Kidney glomerular epithelial cell (primary cell): ENCODE measurements at regions not wholly inside any gene's neighbourhood (a gene's known extent, or its start where the extent isn't known, plus 50 kb on each side); places are given as distances from the start of the nearest gene placed in this dataset.
"Not testable (repeated sequence)": the region's sequence is repeated elsewhere in the genome, so short reads cannot be mapped to it uniquely, and the experiment has no call there.

Source experiments
- DNase-seq: peaks from one replicate; lab custom pipeline; 2025; lab: John Stamatoyannopoulos, UW

GRCh38 chr10:34058845-34059614 is 724.6 kb upstream of the NRP1 start:
- no peak for DNase-seq

DNA sequence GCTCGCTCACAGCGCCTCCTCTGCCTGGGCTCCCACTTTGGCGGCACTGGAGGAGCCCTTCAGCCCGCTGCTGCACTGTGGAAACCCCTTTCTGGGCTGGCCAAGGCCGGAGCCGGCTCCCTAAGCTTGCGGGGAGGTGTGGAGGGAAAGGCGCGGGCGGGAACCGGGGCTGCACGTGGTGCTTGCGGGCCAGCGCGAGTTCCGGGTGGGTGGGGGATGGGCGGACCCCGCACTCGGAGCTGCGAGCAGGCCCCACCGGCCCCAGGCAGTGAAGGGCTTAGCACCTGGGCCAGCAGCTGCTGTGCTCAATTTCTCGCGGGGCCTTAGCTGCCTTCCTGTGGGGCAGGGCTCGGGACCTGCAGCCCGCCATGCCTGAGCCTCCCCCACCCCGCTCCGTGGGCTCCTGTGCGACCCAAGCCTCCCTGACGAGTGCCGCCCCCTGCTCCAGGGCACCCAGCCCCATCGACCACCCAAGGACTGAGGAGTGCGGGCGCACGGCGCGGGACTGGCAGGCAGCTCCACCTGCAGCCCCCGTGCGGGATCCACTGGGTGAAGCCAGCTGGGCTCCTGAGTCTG is 721.0 kb upstream of the NRP1 start:
- not testable (repeated sequence) for DNase-seq

DNA sequence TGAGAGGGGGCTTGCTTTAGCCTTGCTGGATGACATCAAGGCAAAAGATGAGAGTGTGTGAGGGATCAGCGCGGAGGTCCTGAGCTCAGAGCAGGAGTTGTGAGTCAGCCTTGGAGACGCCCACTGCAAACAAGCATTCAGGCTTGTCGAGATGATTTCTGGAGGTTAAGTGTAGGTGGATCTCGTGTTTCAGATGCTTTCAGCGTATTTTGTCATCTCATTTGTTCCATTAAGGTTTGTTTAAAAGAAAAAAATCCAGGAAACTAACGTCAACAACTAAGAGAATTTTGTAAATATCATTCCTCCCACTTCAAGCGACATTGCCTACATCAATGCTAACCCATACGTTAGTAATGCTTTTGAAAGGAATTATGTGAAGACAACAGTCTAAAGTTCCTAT is 715.4 kb upstream of the NRP1 start:
- peak; percentile 39 for DNase-seq

DNA sequence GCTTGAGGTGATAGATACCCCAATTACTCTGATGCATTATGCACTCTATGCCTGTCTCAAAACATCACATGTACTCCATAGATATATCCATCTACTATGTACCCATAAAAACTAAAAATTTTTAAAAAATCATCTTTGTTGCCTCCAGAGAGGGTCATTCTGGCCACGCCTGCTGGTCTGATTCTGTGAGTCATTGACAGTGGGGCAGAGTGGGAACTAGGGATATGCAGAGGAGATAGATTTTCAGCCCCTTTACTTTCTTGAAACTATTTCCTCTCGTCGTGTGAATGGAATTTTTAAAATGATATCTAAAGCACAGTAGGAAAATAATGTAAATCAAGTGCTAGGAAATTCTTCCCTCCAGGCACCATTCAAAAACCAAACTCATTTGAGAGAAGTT is 715.0 kb upstream of the NRP1 start:
- DNase-seq = no peak

- no peak for DNase-seq
Measured at GRCh38 chr10:34047389-34047788, 712.9 kb upstream of the NRP1 start.

- DNase-seq = no peak
Measured at GRCh38 chr10:34046506-34047034, 712.1 kb upstream of the NRP1 start.

DNA sequence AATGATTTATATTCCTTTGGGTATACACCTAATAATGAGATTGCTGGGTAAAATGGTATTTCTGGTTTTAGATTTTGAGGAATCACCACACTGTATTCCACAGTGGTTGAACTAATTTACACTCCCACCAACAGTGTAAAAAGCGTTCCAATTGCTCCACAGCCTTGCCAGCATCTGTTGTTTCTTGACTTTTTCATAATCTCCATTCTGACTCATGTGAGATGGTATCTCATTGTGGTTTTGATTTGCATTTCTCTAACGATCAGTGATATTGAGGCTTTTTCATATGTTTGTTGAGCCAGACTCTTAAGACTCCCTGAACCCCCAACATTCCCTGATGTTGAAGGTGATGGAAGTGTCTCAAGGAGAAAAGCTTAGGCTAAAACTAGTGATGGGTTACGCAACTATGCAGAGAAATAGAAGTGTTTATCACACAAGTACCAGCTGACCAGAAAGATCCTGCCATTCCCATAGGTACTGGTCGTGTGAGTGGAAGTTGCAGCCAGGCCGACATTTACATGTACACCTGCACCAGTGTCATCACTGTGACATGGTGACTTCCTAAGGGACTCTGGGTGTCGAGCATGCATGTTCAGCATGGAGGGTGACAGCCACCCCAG is 711.2 kb upstream of the NRP1 start:
- DNase-seq = no peak

DNA sequence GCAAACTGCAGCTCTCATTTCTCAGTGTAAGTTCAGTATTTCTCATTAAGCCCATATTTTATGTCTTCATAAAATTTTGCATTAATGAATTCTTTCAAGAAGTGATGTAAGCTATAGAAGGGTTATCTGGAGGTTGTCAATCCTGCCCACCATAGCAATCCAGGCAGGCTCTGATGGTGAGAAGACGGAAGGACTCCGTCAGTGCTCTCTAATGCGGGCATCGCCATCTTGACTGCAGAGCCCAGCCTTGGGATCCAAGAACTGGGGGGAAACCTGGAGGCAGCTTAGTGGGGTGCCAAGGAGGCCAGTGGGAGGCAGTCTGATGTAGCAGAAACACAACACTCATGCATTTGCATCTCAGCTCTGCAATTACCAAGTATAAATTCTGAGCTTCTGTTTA is 707.4 kb upstream of the NRP1 start:
- no peak for DNase-seq

DNA sequence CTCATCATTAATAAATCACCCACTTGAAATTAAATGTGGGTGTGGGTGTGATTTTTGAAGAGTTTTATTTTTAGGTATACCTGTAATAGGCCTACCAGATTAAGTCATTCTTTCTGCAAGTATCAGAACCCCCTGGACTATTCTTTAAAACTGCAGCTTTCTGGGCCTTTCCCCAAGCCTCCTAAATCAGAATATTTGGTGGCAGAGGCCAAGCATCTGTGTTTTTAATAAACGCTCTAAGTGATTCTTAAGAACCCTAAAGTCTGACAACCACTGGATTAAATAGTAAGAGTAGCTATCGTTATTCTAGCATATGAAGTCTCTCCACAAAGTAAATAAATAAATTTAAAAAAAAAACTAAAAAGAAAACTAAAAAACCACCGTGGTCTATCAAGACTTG is 703.0 kb upstream of the NRP1 start:
- no peak for DNase-seq

DNA sequence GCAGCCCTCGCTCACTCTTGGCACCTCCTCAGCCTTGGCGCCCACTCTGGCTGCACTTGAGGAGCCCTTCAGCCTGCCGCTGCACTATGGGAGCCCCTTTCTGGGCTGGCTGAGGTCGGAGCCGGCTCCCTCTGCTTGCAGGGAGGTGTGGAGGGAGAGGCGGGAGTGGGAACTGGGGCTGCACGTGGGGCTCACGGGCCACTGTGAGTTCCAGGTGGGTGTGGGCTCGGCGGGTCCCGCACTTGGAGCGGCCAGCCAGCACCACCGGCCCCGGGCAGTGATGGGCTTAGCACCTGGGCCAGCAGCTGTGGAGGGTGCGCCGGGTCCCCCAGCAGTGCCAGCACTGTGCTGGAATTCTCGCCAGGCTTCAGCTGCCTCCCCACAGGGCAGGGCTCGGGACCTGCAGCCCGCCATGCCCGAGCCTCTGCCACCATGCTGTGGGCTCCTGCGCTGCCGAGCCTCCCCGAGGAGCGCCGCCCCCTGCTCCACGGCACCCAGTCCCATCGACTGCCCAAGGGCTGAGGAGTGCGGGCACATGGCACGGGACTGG is 700.8 kb upstream of the NRP1 start:
- DNase-seq = not testable (repeated sequence)

- DNase-seq = no peak
Measured at GRCh38 chr10:34033078-34033477, 698.6 kb upstream of the NRP1 start.

- no peak for DNase-seq
Measured at GRCh38 chr10:34032564-34032963, 698.1 kb upstream of the NRP1 start.

DNA sequence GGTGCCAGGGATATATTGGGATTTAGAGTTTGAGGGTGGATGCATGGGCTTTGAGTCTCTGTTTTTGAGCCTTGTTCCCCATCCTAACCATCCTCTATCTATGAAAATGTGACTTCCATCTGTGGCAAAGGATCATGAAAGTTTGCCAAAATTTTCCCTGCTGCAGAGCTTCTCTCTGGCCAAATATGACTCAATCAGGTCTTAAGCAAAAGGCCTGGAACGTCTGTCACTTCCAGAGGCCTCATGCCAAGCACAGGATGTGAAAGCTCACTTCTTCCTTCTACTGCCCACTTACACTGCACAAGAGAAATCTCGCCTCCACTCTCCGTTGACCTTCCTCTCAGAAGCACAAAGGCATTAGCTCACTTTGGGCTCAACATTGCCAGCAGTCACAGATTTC is 696.9 kb upstream of the NRP1 start:
- no peak for DNase-seq

DNA sequence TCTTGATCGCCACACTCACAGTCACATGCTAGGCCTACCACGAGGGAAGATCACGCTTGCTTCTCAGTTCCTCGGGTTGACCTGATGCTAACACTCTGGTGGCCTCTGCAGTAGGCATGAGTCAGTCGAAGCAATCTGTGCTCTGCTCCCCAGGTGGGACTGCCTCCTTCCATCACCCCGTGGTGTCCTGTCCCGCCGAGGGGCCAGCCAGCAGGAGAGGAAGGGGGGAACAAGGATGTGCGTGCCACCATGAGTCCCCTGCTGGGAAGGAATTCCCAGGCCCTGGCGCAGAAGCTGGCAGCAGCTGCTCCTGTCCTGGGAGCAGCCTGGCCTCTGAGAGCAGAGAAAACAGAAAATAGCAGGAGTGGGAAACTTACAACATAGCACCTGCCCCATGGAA is 695.0 kb upstream of the NRP1 start:
- no peak for DNase-seq

- DNase-seq = no peak
Measured at GRCh38 chr10:34028936-34029335, 694.5 kb upstream of the NRP1 start.

DNA sequence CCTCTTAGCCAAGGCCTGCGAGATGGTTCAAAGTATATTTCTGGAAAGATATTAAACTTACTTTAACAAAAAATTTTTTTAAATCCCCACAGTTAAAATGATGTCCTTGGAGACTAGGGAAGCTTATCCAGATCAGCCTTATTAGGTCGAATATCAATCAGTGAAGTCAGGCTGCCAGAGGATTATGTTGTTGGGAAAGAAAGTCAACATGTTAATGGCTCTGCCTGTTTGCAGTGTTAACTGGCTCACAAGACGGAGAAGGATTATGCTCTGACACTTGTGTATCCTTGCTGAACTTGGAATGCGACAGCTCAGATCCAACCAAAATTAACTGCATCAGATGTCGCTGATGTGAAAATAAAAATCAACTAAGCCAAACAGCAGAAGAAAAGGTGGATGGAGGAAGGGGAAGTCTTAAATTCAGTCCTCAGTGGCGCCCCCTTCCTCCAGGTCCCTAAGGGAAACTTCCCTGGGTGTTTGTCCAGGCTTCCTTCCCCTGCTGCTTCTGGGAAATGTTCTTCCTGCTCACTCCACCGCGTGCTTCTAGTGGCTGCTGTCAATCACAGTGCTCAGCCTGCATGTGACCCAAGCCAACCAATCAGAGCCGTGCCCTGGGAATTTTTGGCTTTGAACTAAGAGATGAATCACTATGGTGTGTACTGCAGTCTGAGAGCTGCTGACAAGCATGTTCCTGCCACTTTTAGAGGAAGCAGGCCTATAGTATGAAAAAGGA is 690.4 kb upstream of the NRP1 start:
- no peak for DNase-seq

DNA sequence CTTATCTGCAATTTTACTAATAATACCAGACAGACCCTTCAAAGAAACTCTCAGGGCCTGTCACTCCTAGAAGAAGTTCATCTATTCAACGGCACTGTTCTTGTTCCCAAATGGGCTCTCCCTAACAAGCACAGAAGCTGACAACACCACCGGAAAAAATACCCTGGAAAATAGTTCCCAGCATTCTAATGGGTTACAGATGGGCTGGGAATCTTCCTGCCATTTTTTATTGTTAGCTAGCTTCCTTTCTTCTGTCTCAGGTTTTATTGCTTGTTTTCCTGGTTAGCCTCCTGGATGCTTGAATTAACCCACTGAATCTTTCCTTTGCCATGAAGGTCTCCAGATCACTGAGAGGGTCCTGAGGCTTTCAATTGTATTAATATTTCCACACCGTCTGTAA is 689.8 kb upstream of the NRP1 start:
- DNase-seq = no peak

GRCh38 chr10:34022195-34022594 is 687.7 kb upstream of the NRP1 start:
- DNase-seq = no peak

- no peak for DNase-seq
Measured at GRCh38 chr10:34018784-34019183, 684.3 kb upstream of the NRP1 start.

- no peak for DNase-seq
Measured at GRCh38 chr10:34018129-34018528, 683.7 kb upstream of the NRP1 start.

GRCh38 chr10:34017281-34017680 is 682.8 kb upstream of the NRP1 start:
- DNase-seq = no peak

DNA sequence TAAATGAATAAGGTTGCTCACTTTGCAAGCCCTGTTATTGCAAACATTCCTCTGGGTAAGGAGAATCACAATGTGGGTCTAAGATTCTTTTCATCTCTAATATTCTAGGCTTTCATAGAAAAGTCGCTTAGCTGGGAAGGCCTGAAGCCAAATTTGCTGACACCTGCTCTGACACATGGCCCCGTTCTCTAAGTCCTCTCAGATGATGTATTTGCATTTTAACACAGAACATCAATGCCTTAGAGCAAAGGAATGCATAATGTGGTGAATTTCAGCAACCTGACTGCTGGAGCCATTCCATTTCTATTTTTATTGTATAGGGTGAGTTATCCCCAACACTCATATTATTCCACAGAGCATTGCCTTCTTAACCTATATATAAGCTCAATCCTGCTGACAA is 682.1 kb upstream of the NRP1 start:
- no peak for DNase-seq
